ENCODE measurements at regions not wholly inside any gene's neighbourhood (a gene's known extent, or its start where the extent isn't known, plus 50 kb on each side); places are given as distances from the start of the nearest gene placed in this dataset.

DNA sequence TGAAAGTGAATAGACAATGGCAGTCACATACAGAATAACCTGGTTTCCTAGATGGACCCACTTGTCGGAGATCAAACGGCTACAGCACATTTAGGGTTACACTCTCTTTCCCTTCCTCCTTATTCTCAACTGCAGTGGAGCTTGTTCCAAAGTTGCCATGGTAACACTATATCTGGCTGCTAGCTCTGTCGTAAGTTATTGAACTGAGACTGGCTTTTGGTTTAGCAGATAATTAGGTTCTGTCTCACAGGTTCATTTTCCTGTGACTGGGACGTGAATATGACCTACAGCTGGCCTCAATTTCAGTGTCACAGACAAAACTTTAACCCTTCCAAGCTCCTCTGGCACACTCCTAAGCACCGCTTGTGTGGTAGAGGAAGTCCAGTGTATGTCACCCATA, 875.8 kb downstream of the USP25 start:
- Histone ChIP-seq H3K9me3 (ENCODE audit: insufficient read depth, low read length) (no peaks in the 10 kb centered on the region), H3K79me2 (ENCODE audit: low read length) (no peaks in the 10 kb centered on the region), H3K4me2 (ENCODE audit: low read length) (no peak overlapping the region), H4K20me1 (ENCODE audit: insufficient read depth, low read length) (no peaks in the 10 kb centered on the region), H3K36me3 (replicated peaks; ENCODE audit: low read depth, low read length) (no peaks in the 10 kb centered on the region), H3K27ac (ENCODE audit: low read length) (no peak overlapping the region), H3K4me1 (ENCODE audit: low read length) (no peaks in the 10 kb centered on the region), H3K4me3 (ENCODE audit: low read length) (no peak overlapping the region), H2AFZ (ENCODE audit: low read depth, low read length) (no peak overlapping the region), H3K9ac (ENCODE audit: low read length) (no peak overlapping the region), H3K27me3 (ENCODE audit: low read depth, low read length) (no peaks in the 10 kb centered on the region)
- no peak for TF ChIP-seq EZH2phosphoT487 (IDR thresholded peaks at IDR 0.05; ENCODE audit: low read depth)
- TF ChIP-seq, protein P1, sequence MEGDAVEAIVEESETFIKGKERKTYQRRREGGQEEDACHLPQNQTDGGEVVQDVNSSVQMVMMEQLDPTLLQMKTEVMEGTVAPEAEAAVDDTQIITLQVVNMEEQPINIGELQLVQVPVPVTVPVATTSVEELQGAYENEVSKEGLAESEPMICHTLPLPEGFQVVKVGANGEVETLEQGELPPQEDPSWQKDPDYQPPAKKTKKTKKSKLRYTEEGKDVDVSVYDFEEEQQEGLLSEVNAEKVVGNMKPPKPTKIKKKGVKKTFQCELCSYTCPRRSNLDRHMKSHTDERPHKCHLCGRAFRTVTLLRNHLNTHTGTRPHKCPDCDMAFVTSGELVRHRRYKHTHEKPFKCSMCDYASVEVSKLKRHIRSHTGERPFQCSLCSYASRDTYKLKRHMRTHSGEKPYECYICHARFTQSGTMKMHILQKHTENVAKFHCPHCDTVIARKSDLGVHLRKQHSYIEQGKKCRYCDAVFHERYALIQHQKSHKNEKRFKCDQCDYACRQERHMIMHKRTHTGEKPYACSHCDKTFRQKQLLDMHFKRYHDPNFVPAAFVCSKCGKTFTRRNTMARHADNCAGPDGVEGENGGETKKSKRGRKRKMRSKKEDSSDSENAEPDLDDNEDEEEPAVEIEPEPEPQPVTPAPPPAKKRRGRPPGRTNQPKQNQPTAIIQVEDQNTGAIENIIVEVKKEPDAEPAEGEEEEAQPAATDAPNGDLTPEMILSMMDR (IDR thresholded peaks at IDR 0.05; ENCODE audit: low read depth, low read length): no peak

DNA sequence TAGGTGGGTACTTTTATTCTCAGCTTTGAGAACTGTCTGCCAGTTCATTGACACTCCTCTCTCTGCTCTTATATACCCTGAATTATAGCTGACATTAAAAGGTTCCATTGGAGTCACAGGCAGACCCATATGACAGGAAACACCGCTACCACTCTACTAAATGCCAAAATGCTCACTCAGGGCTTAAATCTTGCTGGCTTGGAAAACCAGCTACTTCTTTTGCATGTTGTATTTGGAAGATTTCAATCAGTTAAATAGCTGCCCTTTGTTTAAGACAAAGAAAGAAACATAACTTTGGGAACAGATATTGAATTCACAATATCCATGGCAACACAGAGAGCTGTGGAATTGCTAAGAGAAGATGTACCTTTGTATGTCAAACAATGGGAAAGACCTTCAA, 876.5 kb downstream of the USP25 start:
- TF ChIP-seq, protein P1 (IDR thresholded peaks at IDR 0.05; ENCODE audit: low read depth, low read length): no peak
- TF ChIP-seq EZH2phosphoT487 (IDR thresholded peaks at IDR 0.05; ENCODE audit: low read depth): no peak
- Histone ChIP-seq H3K27me3 (ENCODE audit: low read depth, low read length) (no peaks in the 10 kb centered on the region), H3K36me3 (replicated peaks; ENCODE audit: low read depth, low read length) (no peaks in the 10 kb centered on the region), H3K4me1 (ENCODE audit: low read length) (no peaks in the 10 kb centered on the region), H3K4me2 (ENCODE audit: low read length) (no peak overlapping the region), H3K27ac (ENCODE audit: low read length) (no peak overlapping the region), H3K9me3 (ENCODE audit: insufficient read depth, low read length) (no peaks in the 10 kb centered on the region), H2AFZ (ENCODE audit: low read depth, low read length) (no peak overlapping the region), H4K20me1 (ENCODE audit: insufficient read depth, low read length) (no peaks in the 10 kb centered on the region), H3K9ac (ENCODE audit: low read length) (no peak overlapping the region), H3K79me2 (ENCODE audit: low read length) (no peaks in the 10 kb centered on the region), H3K4me3 (ENCODE audit: low read length) (no peak overlapping the region)

DNA sequence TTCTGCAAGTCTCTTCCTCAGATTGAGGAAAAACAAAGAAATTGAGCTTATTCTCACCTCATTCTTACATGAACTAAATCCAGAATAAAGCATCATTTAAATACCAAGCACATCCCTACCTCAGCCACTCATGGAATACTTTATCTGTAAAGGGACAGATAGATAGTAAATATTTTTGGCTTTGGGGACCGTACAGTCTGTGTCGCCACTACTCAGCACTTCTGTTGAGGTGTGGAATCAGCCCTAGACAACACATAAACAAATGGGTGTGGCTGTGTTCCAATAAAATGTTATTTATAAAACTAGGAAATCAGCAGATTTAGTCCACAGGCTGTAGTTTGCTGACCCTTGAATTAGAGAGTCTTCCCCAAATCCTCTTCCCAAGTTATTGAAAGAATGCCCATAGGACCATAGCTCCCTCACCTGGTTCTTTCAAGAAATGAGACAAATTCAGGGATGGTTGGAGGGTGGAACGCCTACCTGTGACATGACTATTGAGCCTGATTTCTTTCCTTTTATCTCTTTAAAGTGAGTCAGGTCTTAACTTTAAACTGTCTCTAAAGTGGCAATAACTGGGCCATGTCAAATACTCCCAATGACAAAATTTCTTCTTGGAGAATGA, 878.5 kb downstream of the USP25 start:
- H3K9ac ChIP-seq (ENCODE audit: low read length): no peak overlapping the region
- H4K20me1 ChIP-seq (ENCODE audit: insufficient read depth, low read length): no peaks in the 10 kb centered on the region
- no peaks in the 10 kb centered on the region for H3K27me3 ChIP-seq (ENCODE audit: low read depth, low read length)
- no peak overlapping the region for H2AFZ ChIP-seq (ENCODE audit: low read depth, low read length)
- no peaks in the 10 kb centered on the region for H3K9me3 ChIP-seq (ENCODE audit: insufficient read depth, low read length)
- H3K4me3 ChIP-seq (ENCODE audit: low read length): no peak overlapping the region
- TF ChIP-seq EZH2phosphoT487 (IDR thresholded peaks at IDR 0.05; ENCODE audit: low read depth): no peak
- TF ChIP-seq, protein P1 (IDR thresholded peaks at IDR 0.05; ENCODE audit: low read depth, low read length): 0 out of 2 replicates have a peak, but pooled peaks have one; percentile 12
- no peak overlapping the region for H3K4me2 ChIP-seq (ENCODE audit: low read length)
- no peaks in the 10 kb centered on the region for H3K36me3 ChIP-seq (replicated peaks; ENCODE audit: low read depth, low read length)
- H3K27ac ChIP-seq (ENCODE audit: low read length): no peak overlapping the region
- no peaks in the 10 kb centered on the region for H3K4me1 ChIP-seq (ENCODE audit: low read length)
- H3K79me2 ChIP-seq (ENCODE audit: low read length): no peaks in the 10 kb centered on the region

DNA sequence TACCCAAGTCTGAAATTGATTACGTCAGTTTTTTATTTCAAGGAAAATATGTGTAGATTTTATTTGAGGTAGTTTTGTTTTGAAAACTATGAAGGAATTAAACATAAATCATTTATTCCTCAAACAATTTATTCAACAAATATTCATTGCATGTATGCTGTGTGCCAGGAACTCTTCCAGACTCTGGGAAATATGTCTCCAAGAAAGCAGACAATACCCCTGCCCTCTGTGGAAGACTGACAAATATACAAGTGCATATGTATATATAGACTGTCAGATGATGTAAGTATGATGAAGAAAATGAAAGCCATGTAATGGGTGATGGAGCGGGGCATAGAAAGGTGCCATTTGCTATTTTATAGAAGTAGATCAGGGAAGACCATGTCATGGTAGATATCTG, 889.5 kb downstream of the USP25 start:
- TF ChIP-seq, protein P1 (IDR thresholded peaks at IDR 0.05; ENCODE audit: low read depth, low read length): no peak
- no peak for TF ChIP-seq EZH2phosphoT487 (IDR thresholded peaks at IDR 0.05; ENCODE audit: low read depth)
- H3K79me2 ChIP-seq (ENCODE audit: low read length): no peaks in the 10 kb centered on the region
- H3K4me2 ChIP-seq (ENCODE audit: low read length): no peak overlapping the region
- H3K4me1 ChIP-seq (ENCODE audit: low read length): no peaks in the 10 kb centered on the region
- no peaks in the 10 kb centered on the region for H3K36me3 ChIP-seq (replicated peaks; ENCODE audit: low read depth, low read length)
- H3K9ac ChIP-seq (ENCODE audit: low read length): no peak overlapping the region
- H2AFZ ChIP-seq (ENCODE audit: low read depth, low read length): no peak overlapping the region
- H3K9me3 ChIP-seq (ENCODE audit: insufficient read depth, low read length): no peaks in the 10 kb centered on the region
- no peaks in the 10 kb centered on the region for H3K27me3 ChIP-seq (ENCODE audit: low read depth, low read length)
- no peak overlapping the region for H3K4me3 ChIP-seq (ENCODE audit: low read length)
- no peak overlapping the region for H3K27ac ChIP-seq (ENCODE audit: low read length)
- no peaks in the 10 kb centered on the region for H4K20me1 ChIP-seq (ENCODE audit: insufficient read depth, low read length)
